ENCODE measurements at regions not wholly inside any gene's neighbourhood (a gene's known extent, or its start where the extent isn't known, plus 50 kb on each side); places are given as distances from the start of the nearest gene placed in this dataset.
A peak's percentile ranks its signal among the peaks of the same experiment; 100 is the strongest.
"Not testable (repeated sequence)": the region's sequence is repeated elsewhere in the genome, so short reads cannot be mapped to it uniquely, and the experiment has no call there.

- not testable (repeated sequence) for DNase-seq
Measured at GRCh38 chr16:64343820-64344443, 777.9 kb downstream of the CDH11 start.

GRCh38 chr16:64343061-64343819 is 778.6 kb downstream of the CDH11 start:
- DNase-seq: no peak

- DNase-seq: not testable (repeated sequence)
Measured at GRCh38 chr16:64341336-64341735, 780.5 kb downstream of the CDH11 start.

- no peak for DNase-seq
Measured at GRCh38 chr16:64339052-64339770, 782.7 kb downstream of the CDH11 start.

- no peak for DNase-seq
Measured at GRCh38 chr16:64321881-64322280, 800.0 kb downstream of the CDH11 start.

DNA sequence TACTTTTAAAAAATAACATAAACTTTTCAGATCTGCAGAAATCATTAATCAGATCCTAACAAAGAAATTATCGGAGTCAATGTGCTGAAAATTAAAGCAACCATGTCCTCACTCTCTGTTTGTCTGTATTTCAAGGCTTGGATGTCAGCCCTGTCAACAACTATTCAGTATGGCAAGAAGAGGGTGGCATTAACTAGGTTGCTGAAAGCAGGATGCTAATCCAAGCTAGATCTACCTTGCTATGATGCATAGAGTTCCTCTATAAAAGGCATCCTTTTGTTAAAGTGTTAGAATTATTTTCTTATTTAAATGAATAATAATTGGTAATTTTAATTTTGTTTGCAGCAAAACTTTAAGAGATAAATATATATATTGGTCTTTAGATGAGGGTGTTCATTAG is 800.8 kb downstream of the CDH11 start:
- DNase-seq: no peak

DNA sequence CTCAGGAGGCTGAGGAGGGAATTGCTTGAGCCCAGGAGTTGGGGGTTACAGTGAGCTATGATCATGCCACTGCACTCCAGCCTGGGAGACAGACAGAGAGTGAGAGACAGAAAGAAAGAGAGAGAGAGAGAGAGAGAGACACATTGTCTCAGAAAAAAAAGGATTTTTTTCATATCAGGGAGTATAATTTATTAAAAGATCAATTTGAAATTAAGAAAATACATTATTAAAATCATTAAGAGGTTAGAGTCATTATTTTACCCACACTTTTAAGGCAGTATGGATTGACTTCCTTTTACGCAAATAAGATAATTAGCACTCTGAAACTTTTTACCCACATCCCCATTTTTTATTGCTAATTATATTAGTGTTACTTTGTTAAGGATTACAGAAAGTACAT is 804.3 kb downstream of the CDH11 start:
- DNase-seq: no peak

DNA sequence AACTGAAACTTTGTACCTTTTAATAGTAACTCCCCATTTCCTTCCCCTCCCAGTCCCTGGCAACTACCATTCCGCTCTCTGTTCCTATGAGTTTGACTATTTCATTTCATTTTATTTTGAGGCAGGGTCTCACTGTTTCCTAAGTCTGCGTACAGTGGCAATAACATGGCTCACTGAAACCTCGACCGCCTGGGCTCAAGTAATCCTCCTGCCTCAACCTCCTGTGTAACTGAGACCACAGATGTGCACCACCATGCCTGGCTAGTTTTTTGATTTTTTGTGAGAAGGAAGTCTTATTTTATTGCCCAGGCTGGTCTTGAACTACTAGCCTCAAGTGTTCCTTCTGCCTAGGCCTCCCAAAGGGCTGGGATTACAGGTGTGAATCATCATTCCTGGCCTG is 808.1 kb downstream of the CDH11 start:
- no peak for DNase-seq

- DNase-seq: peak; percentile 14
Measured at GRCh38 chr16:64312980-64313379, 808.9 kb downstream of the CDH11 start.

- no peak for DNase-seq
Measured at GRCh38 chr16:64312292-64312691, 809.6 kb downstream of the CDH11 start.

DNA sequence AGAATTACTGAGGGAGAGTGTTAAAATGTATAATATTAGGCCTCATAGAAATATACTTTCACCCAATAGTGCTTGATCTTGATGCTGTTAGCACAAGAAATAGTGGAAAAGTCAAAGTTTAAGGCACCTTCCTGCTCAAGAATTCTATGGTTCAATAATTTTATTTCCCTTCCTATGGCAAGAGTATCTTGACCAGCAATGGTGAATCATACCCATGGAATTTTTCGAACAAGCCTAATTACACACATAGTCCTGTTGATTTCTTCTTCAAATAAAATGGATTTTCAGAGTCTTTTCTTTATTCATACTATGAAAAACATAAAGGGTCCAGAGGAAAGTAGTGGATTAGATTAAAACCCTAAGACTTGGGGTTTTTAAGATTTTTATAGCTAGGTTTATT is 810.6 kb downstream of the CDH11 start:
- no peak for DNase-seq

- DNase-seq: no peak
Measured at GRCh38 chr16:64309398-64310110, 812.3 kb downstream of the CDH11 start.

DNA sequence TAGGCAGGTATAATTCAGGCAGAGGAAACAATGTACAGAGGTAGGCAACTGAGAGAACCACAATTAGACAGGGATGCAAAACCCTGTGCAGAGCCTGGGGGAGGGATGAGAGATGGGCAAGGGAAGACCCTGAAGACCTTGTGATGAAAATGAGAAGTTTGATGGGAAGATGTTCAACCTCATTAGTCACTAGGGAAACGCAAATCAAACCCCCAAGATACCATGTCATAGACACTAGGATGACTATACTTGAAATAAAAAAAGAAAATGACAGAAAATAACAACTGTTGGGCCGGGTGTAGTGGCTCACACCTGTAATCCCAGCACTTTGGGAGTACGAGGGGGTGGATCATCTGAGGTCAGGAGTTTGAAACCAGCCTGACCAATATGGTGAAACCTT is 813.1 kb downstream of the CDH11 start:
- no peak for DNase-seq

GRCh38 chr16:64307431-64307830 is 814.4 kb downstream of the CDH11 start:
- DNase-seq: no peak

- DNase-seq: no peak
Measured at GRCh38 chr16:64305663-64306062, 816.2 kb downstream of the CDH11 start.

- DNase-seq: no peak
Measured at GRCh38 chr16:64304951-64305350, 816.9 kb downstream of the CDH11 start.

- DNase-seq: no peak
Measured at GRCh38 chr16:64304396-64304795, 817.5 kb downstream of the CDH11 start.

DNA sequence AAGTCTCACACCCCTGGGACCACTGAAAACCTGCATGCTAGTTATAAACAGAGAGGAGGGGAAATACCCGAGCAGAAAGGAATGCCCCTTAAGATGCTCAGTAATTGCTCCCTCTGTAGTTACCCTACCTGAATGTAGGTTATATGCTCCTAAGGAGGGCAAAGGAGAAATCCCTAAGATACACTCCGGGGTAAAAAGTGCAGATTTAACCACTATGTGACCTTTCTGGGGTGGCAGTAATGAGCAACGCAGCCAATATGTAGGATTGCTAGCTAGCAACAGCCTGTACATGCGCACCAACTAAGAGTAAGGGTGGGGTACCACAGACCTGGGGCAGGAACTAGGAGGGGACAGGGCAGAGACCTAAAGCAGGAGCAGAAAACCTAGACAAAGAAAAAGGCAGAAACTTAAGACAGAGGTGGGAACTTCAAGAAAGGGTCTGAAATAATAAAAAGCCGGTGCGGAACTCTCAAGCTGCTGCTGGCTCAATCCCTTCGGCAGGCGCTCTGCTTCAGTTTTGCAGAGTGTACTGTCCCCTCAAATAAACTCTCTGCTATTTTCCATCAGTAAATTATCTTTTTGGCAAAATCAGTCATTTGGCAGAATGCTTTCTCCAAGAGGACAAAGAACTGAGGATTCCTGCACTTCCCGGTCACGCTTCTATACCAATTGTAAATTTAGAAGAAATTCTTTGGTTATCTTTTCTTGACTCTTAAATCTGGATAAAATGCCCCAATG is 823.8 kb downstream of the CDH11 start:
- DNase-seq: no peak

DNA sequence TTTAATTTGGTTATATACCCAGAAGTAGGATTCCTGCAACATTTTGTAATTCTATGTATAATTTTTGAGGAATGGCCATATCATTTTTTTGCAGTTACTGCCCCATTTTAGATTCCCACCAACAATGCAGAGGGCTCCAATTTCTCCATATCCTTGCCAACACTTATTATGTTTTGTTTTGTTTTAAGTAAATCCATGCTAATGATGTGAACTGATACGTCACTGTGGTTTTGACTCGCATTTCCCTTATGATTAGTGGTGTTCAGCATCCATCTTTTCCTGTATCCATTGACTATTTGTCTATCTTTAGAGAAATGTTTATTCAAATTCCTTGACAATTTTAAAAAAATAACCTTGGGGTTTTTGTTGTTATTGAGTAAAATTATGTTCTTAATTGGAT is 826.4 kb downstream of the CDH11 start:
- DNase-seq: no peak

DNA sequence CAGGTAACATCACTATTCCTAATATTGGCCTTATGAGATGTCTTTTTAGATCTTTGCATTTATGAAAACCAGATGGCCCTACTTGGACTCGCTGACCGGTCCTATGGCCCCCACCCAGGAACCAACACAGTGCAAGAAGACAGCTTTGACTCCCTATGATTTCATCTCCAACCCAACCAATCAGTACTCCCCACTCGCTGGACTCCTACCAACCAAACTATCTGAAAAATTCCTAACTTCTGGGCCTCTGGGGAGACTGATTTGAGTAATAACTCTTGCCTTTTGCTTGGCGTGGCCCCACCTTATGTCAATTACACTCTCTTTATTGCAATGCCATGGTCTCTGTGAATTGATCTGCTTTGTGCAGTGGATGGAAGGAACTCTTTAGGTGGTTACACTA is 828.9 kb downstream of the CDH11 start:
- DNase-seq: no peak

DNA sequence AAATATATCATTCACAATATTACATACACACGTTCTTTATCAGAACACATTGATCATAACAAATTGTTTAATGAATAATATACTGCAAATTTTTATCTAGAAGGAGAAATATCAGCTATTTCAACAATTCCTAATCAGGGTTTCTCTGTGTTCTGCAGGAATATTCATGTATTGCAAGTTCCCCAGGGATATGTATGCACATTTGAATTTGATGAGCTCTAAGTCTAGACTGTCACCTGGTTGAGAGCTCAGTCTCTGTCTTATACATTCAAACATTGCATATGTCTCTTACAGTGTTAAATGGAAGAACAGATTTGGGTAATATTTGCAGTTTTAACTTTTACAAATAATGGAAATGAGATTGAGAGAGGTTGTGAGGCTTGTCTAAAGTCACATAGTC is 829.7 kb downstream of the CDH11 start:
- no peak for DNase-seq

GRCh38 chr16:64290461-64290860 is 831.4 kb downstream of the CDH11 start:
- DNase-seq: no peak
